IMR-90 (cell line): ENCODE measurements at regions not wholly inside any gene's neighbourhood (a gene's known extent, or its start where the extent isn't known, plus 50 kb on each side); places are given as distances from the start of the nearest gene placed in this dataset.

Experiments used
- BHLHE40 ChIP-seq: fragments of 150-350 bp; IDR thresholded peaks from 2 replicates; pipeline ENCODE4 v1.6.1; 2016; ENCODE audit warnings: mild to moderate bottlenecking, low read depth, low read length
- POLR2A ChIP-seq: IDR thresholded peaks from 2 replicates; pipeline ENCODE4 v1.6.1; 2012; ENCODE audit warnings: mild to moderate bottlenecking, low read depth, low read length
- TF ChIP-seq, protein P1 (sequence below): conservative IDR thresholded peaks from 2 replicates; pipeline ENCODE4 v1.5.1; 2012; ENCODE audit warnings: mild to moderate bottlenecking, low read depth, low read length, improper control_type of control experiment

GRCh38 chr5:112626715-112627114 is 111.0 kb upstream of the APC start:
- TF ChIP-seq, protein P1, sequence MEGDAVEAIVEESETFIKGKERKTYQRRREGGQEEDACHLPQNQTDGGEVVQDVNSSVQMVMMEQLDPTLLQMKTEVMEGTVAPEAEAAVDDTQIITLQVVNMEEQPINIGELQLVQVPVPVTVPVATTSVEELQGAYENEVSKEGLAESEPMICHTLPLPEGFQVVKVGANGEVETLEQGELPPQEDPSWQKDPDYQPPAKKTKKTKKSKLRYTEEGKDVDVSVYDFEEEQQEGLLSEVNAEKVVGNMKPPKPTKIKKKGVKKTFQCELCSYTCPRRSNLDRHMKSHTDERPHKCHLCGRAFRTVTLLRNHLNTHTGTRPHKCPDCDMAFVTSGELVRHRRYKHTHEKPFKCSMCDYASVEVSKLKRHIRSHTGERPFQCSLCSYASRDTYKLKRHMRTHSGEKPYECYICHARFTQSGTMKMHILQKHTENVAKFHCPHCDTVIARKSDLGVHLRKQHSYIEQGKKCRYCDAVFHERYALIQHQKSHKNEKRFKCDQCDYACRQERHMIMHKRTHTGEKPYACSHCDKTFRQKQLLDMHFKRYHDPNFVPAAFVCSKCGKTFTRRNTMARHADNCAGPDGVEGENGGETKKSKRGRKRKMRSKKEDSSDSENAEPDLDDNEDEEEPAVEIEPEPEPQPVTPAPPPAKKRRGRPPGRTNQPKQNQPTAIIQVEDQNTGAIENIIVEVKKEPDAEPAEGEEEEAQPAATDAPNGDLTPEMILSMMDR, result no peak
- TF ChIP-seq POLR2A (no peak), BHLHE40 (no peak)
